ENCODE measurements at regions not wholly inside any gene's neighbourhood (a gene's known extent, or its start where the extent isn't known, plus 50 kb on each side); places are given as distances from the start of the nearest gene placed in this dataset.

DNA sequence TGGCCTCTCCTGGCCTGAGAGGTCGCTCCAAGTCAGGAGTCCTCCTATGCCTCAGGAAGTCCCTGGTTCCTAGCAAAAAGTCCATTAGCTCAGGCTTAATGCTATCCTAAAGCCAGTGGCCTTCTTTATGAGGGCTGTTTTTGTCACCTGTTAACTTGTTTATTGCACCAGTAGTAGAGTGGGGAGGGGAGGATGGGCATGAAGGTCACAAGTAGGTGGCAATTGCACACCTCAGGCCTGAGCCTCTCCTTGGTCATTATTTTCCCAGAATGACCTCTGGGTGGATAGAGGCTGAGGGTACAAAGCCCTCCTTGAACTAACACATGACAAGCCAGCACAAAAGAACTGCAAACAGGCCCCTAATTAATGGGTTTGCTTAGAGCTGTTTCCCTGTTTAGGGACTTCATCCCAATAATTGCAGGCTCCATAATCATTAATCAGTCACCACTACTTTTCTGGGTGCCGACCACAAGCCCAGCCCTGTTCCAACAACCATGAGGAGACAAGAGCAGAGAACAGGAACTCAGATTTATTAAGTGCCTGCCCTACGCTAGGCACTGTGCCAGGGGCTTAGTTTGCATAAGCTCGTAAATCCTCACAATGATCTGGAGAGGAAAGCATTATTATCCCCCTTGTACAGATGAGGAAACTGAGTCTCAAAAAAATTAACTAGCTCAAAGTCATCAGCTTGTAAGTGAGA, 123.0 kb upstream of the PKDCC start:
- DNase-seq: peak; percentile 54

DNA sequence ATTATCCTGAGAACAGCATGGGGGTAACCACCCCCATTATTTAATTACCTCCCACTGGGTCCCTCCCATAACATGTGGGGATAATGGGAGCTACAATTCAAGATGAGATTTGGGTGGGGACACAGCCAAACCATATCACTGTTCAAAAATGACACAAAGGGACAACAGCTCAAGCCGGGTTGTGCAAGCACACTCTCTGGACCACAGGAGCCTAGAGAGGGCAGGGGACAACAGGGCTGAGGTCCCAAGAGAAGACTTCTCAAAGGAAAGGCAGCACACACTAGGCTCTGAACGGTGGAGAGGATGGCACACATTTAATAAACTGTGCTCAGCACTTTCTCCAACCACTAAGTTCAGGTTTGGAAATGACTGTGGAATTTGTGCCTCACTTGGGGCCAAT, 122.1 kb upstream of the PKDCC start:
- DNase-seq: no peak

DNA sequence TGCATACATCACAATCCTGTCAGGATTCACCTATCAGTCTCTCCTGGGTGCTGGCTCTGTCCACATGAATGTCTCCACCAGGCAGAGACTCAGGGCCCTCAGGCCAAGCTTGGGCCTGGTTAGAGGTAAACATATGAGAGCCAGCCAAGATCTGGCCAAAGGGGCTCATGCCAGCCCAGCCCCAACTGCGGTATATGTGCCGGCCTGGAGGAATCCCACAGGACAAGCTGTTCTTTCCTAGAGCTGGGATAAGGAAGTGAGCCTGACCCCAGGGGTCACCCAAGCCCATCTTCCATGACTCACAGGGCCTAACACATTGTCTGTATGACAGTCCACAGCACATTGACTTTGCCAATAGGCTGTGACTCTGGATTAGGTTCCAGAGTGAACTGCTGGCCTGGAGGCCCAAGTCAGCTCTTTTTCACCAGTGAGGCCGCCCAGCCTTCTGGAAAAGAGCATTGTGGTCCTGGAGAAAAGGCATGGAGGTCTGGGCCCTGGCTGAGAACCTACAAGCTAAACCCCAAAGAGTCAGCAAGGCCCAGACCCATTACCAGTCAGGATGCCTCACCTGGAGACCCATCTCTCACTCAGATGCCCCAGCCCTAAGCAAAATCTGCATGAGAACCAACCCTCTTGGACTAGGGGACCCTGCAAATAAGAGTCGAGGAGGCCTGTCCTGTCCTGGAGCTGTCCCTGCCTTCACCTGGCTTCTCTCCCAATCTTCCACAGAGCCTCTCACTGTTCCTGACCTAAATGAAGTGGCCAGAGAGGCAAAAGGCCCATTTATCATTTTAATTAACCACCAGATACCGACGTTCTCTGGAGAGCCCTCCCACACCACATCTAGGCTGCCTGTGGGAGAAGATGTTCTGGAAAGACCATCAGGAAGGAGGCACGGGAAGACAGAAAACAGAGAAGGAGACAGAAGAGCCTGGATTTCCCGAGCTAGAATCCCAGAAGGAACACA, 120.9 kb upstream of the PKDCC start:
- DNase-seq: no peak

DNA sequence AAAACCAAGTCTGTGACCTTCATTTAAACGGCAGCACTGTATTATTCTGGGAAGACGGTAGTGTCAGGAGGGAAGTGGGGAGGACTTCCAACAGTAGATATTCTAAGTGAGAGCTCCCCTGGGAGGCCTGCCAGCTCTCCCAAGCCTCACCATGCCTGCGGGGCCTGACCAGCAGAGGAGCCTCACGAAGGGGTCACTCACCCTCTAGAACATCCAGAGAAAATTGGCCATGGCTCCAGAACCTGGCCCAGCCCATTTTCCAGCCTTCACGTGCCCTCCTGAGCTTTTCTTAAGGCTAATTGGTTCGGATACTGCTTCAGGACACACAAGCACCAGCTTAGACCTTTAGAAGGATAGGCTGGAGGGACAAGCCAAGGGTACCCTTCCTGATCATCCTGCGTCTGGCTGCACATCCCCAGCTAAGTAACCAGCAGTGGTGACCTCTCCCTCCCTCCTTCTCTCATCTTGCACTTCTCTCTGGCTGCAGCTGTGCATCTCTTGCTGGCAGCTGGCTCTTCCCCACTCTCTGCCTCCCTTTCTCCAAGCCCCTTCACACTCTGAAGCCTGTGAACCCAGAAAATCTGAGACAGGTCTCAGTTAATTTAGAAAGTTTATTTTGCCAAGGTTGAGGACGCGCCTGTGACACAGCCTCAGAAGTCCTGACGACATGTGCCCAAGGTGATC, 120.1 kb upstream of the PKDCC start:
- no peak for DNase-seq

DNA sequence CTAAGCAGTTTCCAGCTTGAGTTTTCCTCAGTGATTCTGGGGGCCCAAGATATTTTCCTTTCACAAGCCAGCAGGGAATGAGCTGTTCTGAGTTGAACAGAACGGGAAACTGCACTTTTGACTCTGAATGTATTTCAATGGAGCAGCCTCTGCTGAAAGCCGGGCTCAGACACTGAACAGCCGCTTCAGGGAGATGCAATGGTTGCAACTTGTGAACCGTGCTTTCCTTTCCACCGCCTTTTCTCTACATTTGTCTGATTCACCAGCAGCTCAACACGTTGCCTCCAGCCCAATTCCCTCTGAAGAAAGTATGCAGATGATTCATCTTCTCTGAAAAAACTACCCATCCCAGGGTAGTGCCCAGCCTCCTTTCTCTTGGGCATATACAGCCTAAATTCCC, 119.3 kb upstream of the PKDCC start:
- no peak for DNase-seq

DNA sequence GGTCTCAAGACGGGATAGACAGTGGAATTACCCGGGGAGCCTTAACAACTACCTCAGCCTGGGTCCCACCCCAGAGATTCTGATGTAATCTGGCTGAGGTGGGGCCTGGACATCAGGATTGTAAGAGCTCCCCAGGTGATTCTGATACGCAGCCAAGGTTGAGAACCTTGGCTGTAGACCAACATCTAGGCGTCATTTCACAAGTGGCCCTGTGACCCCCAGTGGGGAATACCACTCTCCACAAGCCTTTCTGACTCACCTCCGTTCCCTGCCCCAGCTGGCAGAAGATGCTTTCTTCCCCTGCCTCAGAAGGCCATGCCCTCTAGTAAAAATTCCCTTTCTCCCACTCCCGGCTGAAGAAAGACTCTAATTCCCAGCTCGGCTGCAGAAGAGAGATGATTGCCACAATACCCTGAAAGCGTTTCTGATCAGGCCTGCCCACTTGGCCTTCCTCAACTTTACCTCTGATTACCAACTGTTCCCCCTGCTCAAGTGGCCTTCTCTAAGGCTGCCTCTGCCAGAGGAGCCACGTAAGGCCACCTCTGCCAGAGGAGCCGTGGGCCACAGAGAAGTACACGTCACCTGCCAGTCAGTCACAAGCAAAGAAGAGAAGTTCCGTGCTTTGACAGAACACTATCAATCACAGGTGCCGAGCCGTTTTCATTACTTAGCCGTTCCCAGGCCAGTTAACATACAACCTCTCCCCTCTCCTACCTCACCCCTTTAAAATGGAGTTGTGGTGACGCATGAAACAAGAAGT, 116.8 kb upstream of the PKDCC start:
- DNase-seq: no peak

DNA sequence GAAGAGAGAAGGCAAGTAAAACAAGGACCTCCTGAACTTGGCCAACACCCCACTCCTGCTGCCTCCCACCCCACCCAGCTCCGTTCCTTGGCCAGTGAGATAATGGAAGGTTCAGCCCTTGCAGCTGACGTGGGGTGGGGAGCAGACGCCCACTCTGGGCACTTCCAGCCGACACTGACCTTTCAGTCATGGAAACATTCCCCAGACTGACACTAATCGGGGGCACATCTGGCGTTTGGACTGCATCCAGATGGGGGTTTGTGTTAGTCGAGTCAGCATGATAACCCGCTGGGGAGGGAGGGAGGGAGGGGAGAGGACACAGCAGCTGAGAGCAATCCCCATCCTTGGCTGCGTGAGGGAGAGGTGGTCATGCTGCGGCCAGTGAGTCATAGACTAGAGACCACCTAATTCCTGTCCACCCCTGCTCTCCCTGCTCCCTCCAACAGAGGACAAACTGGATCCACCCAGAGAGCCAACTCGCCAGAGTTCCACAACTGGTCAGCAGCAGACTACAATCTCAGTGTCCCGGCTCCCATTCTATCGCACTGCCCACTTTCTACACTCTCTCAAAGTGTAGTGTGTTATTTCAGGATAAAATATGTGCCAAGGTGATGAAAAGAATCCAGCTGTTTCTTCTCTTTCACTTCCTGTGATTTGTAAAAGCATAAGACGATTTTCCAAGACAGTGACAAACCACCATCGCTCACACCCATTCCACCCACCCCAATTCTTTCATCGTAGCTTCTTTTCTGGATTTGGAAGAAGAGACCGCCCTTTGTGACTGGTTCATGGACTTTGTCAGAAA, 115.4 kb upstream of the PKDCC start:
- no peak for DNase-seq

DNA sequence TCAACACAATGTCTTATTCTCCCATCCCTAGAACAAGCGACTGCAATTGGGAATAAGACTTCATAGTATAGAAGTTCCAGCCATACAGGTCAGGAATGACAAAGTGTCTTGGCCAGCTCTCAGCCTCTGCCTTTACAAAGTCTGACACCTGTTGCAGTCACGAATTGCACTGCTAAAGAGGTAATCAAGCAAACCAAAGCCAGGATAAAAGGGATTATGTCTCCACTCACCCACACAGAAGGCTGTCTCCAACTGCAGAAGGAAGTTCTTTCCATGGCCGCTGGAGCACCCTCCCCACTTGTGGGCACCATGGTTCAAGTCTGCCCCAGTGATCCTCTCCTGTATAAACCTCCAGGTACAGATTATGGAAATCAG, 114.8 kb upstream of the PKDCC start:
- DNase-seq: no peak

DNA sequence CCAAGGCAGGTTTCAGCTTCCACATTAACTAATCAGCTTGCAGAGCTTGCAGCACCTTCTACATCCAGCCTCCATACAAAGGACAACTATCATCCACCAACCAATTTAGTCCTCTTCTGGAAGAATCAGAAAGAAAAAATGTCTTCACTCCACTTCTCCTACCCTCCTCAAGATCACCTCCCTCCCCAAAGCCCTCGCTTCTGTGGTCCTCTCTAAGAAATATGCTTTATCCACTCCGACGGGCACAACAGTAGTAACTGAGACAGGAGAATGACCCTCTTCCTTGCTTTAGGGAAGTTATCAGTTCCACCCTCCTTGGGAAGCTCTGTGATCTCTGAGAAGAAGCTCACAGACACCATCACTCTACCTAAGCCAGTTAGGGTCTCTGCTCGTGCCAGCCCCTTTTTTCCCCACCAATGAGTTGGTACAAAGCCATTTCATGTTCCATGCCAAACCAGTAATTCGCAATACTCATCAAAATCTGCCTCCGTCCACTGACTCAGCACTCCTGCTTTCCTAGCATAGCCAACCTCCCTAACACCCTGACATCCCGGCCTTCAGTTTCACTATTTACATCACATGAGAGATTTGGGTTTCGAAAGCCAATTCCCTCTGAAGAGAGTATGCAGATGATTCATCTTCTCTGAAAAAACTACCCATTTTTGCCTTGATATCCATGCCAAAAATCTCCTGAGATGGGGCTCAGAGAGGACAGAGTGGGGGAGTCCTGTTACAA, 114.1 kb upstream of the PKDCC start:
- DNase-seq: no peak

DNA sequence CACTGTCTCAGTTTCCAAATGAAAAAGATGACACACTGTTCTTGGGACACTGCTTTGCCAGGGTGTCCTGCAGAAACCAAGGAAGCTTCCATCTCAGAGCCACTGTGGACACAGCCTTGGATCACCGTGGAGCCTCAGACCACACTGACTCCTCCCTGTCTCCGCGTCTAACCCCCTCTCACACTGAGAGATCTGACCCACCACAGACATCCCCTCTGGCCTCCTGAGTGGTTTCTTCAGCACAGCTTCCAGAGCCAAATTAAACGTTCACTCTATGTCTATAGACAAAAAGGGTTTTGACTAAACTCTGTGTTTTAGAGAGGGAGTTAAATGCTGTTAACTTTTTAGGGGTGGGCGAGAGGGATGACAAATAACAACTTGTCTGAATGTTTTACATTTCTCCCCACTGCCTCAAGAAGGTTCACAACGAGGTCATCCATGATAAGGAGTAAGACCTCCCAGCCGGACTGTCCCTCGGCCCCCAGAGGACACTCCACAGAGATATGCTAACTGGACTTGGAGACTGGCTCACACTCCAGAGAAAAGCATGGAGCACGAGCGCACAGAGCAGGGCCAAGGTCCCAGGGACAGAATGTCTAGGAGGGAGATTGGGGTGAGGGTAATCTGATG, 113.4 kb upstream of the PKDCC start:
- DNase-seq: no peak

DNA sequence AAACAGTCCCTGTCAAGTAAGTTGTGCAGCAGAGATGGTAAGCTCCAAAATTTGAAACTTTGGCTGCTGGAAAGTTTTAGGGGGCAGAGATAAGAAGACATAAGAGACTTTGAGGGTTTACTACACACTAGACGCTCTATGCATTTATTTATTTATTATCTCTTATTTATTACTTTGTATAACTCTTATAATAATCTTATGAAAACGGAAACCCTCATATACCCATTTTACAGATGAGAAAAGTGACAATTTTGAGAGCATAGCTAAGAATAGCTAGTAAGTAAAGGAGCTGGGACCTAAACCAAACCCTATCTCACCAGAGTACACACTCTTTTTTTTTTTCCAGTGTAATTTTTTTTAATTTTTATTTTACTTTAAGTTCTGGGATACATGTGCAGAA, 112.8 kb upstream of the PKDCC start:
- DNase-seq: no peak

DNA sequence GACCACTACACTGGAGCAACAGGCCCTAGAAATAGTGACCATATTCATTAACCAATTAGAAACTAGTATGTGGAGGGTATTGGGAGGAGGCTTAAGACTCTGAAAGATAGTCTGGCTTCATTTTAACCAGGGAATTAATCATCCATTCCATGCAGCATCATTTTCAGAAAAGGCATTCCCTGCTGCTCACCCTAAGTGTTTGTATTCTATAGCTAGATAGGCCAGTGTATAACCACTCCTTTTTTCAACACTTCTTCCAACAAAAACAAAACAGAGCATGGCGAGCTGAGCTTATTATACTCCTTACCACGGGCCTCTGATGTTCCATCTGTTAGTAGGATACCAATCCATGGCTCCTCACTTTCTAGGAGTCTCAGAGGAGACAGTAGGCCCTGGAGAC, 112.0 kb upstream of the PKDCC start:
- DNase-seq: no peak

DNA sequence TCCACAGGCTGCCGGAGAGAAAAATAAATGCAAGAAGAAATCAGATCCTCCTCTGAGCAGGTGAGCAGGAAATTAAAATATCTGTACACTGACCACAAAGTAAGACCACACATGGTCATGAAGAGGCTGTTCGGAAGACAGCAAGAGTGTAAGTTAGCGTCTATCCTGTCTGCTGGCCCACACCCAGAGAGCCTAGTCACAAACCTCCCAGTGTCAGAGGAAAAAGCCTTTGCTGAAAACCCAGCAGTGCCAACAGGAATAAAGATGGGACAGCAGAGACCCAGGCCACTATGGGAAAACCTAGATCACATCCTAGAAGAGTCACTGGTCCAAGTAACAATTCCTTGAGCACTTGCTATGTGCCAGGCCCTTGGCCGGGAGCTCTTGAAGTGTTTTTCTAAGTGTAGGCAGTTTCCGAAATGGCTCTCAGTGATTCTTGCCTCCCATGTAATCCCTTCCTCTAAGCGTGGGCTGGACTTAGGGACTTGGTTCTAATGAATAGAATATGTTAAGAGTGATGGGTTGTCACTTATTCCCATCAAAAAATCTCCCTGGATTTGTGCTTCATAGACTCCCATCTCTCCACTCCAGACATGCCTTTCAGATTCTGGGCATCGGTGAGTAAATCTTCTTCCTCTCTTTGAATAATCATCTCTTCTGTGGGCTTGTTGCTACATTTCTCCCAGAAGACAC, 110.9 kb upstream of the PKDCC start:
- no peak for DNase-seq

DNA sequence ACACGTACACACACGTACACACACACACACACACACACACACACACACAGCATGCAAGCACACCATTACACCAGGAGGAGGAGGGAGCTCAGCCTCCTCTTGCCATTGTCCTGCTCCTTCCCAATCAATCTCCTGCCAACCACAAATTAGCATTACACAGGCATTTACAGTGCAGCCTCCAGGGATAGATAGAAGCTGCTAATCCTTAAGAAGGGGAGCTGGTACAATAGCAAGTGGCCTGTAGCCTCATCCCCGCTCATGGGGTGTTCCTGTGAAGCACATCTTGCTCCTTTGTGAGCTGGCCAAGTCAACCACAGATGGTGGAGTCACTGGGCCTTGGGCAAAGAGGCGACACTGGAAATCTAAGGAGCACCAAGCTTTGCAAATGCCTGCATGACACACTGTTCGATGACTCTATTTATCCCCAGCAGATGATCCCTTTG, 110.3 kb upstream of the PKDCC start:
- no peak for DNase-seq

DNA sequence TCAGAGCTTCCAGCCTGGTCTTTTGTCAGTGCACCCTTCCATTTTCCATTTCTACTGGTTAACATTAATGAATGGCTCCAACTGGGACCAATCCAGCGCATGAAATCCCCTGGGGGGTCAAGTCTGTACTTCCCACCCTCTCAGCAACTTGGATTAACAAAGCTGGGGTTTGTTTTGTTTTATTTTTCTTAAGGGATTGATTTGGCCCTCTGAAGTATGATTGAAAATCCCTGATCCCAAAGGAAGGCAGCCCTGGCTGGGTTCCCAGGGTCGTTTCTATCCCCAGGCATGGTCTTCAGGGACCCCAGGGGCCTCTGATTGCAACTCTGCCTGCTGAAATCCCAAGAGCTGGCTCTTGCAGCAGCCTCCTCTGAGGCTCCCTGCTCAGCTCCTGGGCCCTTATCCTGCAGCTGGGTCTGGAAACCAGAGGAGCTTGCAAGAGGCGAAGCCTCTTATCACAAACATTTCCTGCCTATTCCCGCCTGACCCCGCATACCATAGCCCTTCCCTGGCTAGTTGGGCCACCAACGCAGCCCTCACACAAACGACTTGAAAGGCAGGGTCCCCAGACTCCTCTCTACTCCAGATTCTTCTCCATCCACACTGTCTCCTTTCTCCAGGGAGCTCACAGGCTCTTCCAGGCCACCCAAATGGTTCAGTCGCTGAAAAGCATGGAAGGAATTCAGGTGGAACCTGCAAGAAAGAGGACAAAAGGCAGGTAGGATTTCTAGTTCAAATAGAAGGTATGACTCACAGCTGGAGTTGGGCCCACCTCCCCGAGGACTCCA, 109.7 kb upstream of the PKDCC start:
- DNase-seq: no peak

DNA sequence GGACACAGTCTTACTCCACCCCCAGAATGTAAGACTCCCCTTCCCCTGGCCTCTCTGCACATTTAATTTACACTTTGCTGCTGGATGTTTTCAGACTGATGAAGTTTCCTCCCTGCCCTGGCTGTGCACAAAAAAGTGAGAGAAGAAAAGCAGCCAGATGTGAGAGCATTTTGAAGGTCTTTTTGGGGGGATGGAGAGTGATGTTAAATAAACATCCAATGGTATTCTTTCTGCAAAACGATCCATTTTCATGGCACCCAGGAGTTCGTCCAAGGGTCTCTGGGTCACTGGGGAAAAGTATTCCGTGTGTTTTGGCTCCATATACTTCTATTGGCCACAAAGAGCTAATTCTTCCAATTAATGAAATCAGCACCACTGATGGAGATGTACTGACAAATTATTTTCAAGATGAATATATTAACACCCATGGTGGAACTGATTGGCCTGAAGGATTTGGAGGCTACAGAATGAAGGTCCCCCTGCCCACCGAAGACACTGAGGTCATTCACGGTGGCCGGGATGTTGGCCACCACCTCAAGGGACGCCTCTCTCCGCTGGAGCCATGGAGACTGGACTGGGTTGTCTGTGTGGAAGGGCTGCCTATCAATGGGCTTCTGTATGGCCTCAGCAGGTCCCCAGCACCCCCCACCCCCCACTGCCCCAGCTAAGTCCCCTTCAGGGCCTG, 107.6 kb upstream of the PKDCC start:
- DNase-seq: no peak

DNA sequence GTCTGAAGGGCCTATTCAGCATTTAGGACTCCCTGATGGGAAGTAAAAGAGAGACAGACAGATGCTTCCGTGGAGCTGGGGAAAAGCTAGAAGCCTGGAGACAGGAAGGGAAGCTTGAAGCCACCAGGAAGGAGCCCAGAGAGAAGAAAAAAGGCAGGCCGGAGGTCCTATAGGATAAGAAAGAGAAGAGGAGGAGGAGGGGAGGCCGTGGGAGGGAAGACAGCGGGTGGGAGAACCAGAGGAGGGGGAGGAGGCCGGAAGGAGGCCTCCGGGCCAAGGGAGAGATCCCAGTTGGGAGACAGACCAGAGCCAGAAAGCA, 107.1 kb upstream of the PKDCC start:
- no peak for DNase-seq

DNA sequence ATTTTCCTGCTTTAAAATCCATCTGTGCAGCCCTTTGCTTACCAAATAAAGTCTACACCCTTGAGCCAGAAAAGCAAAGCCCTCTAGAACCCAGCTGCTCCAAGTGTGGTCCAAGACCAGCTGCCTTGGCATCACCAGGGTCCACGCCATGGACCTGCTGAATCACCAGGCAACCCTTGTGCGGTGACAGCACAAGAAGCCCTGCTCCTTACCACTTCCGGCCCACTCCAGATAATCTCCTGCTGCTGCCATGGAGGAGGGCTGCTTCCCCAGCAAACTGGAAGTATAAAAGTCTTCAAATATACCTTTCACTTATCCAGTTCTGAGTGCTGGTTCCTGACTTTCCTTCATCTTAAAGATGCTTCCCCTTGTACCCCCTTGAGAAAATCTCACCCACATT, 106.0 kb upstream of the PKDCC start:
- no peak for DNase-seq

DNA sequence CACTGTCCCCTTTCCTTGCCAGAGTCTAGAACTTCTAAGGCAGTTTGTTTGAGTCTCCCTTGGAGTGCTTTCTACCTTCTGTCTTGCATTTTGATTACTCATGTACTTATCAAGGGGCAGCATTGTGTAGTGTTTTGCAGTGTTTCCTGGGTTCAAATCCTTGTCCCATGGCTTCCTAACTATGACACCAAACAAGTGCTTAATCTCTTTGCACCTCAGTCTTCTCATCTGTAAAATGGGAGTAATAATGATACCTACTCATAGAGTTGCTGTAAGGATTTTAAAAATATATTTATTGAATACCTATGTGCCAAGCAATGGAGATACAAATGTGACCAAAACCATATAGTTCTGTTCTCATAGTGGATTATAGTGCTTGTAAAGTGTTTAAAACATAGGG, 105.5 kb upstream of the PKDCC start:
- no peak for DNase-seq
